ENCODE measurements at regions not wholly inside any gene's neighbourhood (a gene's known extent, or its start where the extent isn't known, plus 50 kb on each side); places are given as distances from the start of the nearest gene placed in this dataset.

DNA sequence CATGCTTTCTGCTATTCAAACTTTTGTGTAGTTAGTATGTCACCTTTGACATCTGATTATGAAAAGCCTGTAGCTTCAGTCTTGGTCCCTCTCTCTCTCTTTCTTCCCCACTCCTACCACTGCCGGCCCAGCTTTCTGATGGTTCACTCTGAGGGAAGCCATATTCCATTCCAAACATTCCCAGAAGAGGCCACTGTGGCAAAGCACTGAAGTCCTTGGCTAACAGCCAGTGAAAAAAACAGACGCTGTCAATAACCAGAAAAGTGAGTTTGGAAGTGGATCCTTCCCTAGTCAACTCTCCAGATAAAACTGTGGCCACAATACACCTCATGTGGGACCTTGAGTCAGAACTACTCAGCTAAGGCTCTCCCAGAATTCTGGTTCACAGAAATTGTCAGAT, 950.7 kb upstream of the PHF14 start:
- 0 out of 2 replicates have a peak overlapping the region, but pooled peaks have one; percentile 6 for H3K27ac ChIP-seq
- TF ChIP-seq, protein P1, sequence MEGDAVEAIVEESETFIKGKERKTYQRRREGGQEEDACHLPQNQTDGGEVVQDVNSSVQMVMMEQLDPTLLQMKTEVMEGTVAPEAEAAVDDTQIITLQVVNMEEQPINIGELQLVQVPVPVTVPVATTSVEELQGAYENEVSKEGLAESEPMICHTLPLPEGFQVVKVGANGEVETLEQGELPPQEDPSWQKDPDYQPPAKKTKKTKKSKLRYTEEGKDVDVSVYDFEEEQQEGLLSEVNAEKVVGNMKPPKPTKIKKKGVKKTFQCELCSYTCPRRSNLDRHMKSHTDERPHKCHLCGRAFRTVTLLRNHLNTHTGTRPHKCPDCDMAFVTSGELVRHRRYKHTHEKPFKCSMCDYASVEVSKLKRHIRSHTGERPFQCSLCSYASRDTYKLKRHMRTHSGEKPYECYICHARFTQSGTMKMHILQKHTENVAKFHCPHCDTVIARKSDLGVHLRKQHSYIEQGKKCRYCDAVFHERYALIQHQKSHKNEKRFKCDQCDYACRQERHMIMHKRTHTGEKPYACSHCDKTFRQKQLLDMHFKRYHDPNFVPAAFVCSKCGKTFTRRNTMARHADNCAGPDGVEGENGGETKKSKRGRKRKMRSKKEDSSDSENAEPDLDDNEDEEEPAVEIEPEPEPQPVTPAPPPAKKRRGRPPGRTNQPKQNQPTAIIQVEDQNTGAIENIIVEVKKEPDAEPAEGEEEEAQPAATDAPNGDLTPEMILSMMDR (conservative IDR thresholded peaks at IDR 0.05), result peak; percentile 76

DNA sequence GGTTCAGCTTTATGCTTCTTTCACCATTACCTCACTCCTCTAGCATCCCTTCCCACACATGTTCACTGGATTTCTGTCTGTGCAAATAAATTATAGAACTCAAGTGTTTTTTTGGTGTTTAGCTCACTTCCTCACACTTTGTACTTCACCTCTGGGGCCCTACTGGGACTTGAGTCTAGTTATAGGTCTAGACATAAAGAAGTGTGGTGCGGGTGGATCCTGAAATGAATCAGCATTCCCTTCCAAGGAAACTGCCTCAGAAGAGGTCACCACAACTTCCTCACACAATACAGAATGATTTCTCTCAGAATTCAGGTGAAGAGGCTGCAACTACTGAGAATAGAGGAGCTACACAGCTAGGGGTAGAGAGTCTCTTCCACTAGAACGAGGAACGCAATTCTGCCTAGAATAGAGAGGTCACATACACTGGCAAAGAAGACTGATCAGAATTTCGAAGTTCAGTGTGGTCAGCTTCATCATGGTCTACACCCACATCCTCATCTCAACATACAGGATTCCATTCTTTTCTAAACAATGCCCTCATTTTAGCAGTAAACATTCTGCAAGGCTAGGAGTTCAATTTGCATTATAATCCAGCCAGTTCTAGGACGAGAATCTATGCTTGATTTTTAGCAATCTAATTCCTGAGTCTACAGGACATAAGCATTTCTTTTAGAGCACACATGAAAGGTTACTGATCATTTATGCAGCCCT, 938.7 kb upstream of the PHF14 start:
- no peak overlapping the region for H3K27ac ChIP-seq
- TF ChIP-seq, protein P1 (conservative IDR thresholded peaks at IDR 0.05), result no peak

DNA sequence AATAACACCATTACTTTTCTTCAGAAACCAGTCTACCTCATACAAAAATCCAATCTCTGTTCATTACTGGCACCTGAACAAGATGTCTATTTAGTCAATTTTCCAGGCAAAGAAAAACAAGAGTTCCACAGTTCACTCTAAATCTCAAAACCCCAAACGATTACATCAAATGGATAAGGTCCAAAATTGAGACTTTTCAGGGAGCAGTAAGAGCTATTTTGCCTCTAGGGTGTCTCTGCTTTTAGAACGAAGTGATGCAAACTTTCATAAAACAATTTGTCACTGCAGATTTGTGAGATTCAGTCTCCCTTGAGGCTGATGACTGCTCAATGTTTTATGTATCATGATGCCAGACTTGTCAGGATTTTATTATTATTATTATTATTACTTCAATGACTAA, 937.0 kb upstream of the PHF14 start:
- H3K27ac ChIP-seq, result no peak overlapping the region
- TF ChIP-seq, protein P1 (conservative IDR thresholded peaks at IDR 0.05), result no peak

DNA sequence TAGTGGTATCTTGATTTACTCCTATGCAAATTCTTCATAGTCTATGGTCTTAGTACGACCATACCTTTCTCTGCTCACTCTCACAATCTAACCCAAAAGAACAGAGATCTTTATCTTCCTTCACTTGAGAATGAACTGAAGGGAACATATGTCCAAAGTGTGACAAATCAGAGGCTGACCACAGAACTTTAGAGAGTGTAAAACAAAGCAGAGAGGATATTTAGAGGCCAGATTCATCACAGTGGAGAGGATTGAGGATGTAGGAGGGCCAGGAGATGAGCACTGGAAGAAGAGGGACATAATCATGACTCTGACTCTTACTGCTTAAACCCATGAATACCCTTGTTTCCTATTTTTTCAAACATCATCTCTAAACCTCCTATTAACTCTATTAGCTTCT, 935.3 kb upstream of the PHF14 start:
- TF ChIP-seq, protein P1 (conservative IDR thresholded peaks at IDR 0.05), result no peak

DNA sequence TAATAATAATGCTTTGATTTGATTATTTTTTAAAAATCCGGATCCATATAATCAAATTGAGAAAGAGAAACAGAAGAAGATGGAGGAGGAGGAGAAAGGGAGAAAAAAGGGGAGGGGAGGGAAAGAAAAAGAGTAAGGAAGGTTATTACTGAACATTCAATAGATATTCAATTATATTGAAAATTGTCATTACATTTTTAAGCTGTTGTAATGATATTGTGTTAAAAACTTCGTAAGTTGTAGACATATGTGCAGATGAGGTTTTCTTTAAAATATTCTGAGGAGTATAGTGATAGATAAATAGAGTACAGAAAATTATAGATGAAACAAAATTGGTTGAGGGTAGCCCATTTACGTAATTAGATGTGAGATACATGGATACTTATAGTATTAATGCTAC, 933.0 kb upstream of the PHF14 start:
- no peak overlapping the region for H3K27ac ChIP-seq
- TF ChIP-seq, protein P1 (conservative IDR thresholded peaks at IDR 0.05), result no peak

More for the DNA sequence above, 935.3 kb upstream of the PHF14 start:
- H3K27ac ChIP-seq, result no peak overlapping the region

DNA sequence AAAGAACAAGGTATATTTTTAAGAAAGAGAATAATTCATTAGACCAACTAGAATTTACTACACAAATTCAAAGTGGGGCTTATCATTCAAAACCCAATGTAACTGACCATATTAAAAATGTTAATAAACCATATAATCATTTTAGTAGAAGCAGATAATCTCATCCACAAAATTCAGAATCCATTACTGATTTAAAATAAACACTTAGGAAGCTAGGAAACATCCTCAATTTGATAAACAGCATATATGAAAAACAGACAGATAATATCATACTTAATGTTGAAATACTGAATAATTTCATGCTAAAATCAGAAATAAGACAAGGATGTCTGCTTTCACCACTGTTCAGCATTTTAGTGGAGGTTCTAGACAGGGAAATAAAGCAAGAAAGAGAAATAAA, 902.8 kb upstream of the PHF14 start:
- H3K27ac ChIP-seq, result no peak overlapping the region
- TF ChIP-seq, protein P1 (conservative IDR thresholded peaks at IDR 0.05), result no peak

DNA sequence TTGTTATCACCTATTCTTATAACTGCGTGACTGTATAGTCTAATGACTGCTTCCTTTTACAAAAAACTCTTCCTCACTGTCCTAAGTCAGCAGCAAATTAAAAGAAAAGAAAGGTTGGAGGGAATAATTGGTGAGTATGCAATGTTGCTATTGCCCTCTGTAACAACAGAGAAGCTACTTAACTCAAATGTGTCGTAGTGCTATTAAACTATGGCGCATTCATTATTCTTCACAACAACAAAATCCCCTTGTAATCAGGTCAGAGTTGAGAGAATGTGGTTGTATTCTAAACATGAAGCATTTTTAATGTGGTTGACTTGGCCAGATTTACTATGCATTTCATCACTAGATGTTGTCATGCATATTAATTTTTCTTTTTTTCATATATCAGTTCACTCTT, 897.8 kb upstream of the PHF14 start:
- TF ChIP-seq, protein P1 (conservative IDR thresholded peaks at IDR 0.05), result no peak
- H3K27ac ChIP-seq, result no peak overlapping the region
